GM19467 (cell line): ENCODE measurements at regions not wholly inside any gene's neighbourhood (a gene's known extent, or its start where the extent isn't known, plus 50 kb on each side); places are given as distances from the start of the nearest gene placed in this dataset.

Source experiments
- ATAC-seq: cut with Tn5 transposase; IDR thresholded peaks from one replicate; pipeline ENCODE4 v1.9.1; 2021; ENCODE audit warnings: mild to moderate bottlenecking, moderate library complexity; ENCODE audit not compliant: unreplicated experiment

GRCh38 chr6:90435207-90435899, 138.7 kb upstream of the BACH2 start:
- ATAC-seq: no peak

- no peak for ATAC-seq
These were observed 137.5 kb upstream of the BACH2 start for GRCh38 chr6:90434094-90434493.

GRCh38 chr6:90432937-90433336, 136.3 kb upstream of the BACH2 start:
- ATAC-seq: no peak

- no peak for ATAC-seq
These were observed 135.6 kb upstream of the BACH2 start for GRCh38 chr6:90432041-90432775.

GRCh38 chr6:90431576-90431975, 134.9 kb upstream of the BACH2 start:
- no peak for ATAC-seq

GRCh38 chr6:90429713-90430112, 133.1 kb upstream of the BACH2 start:
- ATAC-seq: no peak

GRCh38 chr6:90428514-90428913, 131.9 kb upstream of the BACH2 start:
- ATAC-seq: no peak

GRCh38 chr6:90425161-90425641, 128.6 kb upstream of the BACH2 start:
- ATAC-seq: peak; percentile 99

- ATAC-seq: no peak
These were observed 127.9 kb upstream of the BACH2 start for GRCh38 chr6:90424580-90424979.

GRCh38 chr6:90421666-90422065, 125.0 kb upstream of the BACH2 start:
- ATAC-seq: no peak

- ATAC-seq: no peak
These were observed 123.9 kb upstream of the BACH2 start for GRCh38 chr6:90420500-90420899.

GRCh38 chr6:90417385-90417784, 120.7 kb upstream of the BACH2 start:
- no peak for ATAC-seq

- ATAC-seq: no peak
These were observed 119.7 kb upstream of the BACH2 start for GRCh38 chr6:90416322-90416721.

- no peak for ATAC-seq
These were observed 118.5 kb upstream of the BACH2 start for GRCh38 chr6:90415178-90415577.

- no peak for ATAC-seq
These were observed 117.7 kb upstream of the BACH2 start for GRCh38 chr6:90414352-90414751.

GRCh38 chr6:90413867-90414266, 117.2 kb upstream of the BACH2 start:
- ATAC-seq: no peak

- ATAC-seq: no peak
These were observed 116.8 kb upstream of the BACH2 start for GRCh38 chr6:90413396-90413795.

GRCh38 chr6:90412538-90413369, 116.1 kb upstream of the BACH2 start:
- no peak for ATAC-seq

- ATAC-seq: peak; percentile 86
These were observed 114.7 kb upstream of the BACH2 start for GRCh38 chr6:90411292-90411781.

GRCh38 chr6:90409700-90410099, 113.1 kb upstream of the BACH2 start:
- ATAC-seq: no peak

- ATAC-seq: no peak
These were observed 110.3 kb upstream of the BACH2 start for GRCh38 chr6:90406957-90407356.
